Stimulated activated CD4-positive, alpha-beta T cell treated with anti-CD3 and anti-CD28 coated beads, Interleukin-15, amount 100 ng/mL, for 48 hours (primary cell): ENCODE measurements at regions not wholly inside any gene's neighbourhood (a gene's known extent, or its start where the extent isn't known, plus 50 kb on each side); places are given as distances from the start of the nearest gene placed in this dataset.

Experiments used
- DNase-seq, 2 donors: peaks; one replicate each; pipeline ENCODE4 v3.0.0-alpha.2; 2020; ENCODE audit warnings: low read depth in 2 of 2

GRCh38 chr2:64829525-64829924 lies 159.7 kb upstream of the SLC1A4 start:
- DNase-seq, result no peak

GRCh38 chr2:64831134-64831976 lies 157.8 kb upstream of the SLC1A4 start:
- peak; percentile 78 to 89 for DNase-seq

DNA sequence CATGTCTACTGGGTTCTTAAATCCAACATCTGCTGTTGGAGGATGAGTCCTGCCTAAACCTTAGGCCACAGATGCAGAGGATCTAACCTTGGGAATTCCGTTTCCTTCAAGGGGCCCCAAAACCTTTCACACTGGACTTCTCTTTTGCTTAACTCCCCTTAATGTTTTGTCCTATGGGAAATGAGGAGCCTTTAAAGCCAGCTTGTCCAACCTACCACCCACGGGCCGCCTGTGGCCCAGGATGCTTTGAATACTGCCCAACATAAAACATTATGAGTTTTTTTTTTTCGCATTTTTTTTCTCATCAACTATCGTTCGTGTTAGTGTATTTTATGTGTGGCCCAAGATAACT lies 157.2 kb upstream of the SLC1A4 start:
- DNase-seq, result no peak

GRCh38 chr2:64832936-64833335 lies 156.3 kb upstream of the SLC1A4 start:
- no peak for DNase-seq

DNA sequence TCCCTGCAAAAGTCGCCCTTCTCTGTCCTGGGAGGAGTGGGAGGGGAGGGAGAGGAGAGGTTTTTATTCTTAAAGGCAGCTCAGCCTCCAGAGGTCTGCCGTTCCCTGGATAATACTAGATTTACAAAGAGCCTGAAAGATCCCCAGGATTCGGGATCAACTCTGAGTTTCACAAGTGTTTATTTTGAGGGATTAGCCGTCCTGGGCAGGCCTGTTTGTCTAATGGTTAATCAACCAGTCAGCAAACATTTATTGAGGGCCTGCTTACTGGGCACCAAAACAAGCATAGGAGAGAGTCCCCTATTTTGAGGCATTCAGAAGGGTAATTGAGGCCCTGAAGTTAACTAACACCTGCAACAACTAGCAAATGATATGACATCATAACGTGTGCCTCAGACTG lies 152.6 kb upstream of the SLC1A4 start:
- DNase-seq, result no peak

DNA sequence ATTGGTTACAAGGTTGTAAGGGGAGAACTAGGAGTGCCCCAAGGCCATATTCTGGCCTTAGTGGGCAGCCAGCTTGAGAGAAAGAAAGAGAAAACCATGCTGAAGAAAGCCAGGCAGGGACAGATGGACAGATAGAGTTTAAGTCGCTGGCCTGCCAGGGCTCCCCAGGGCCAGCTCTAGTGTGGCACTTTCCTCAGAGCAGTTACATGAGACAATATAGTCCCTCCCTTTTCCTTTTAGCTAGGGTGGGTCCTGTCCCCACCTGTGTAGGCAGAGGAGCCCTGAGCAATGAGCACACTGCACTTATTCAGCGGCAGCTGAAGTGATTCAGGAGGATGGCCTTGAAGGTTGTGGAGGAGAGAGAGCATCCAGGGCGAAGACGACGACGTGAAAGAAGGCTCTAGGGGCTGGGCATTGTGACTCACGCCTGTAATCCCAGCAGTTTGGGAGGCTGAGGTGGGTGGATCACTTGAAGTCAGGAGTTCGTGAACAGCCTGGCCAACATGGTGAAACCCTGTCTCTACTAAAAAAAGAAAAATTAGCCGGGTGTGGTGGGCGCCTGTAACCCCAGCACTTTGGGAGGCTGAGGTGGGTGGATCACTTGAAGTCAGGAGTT lies 152.0 kb upstream of the SLC1A4 start:
- DNase-seq, result no peak

GRCh38 chr2:64837925-64838641 lies 151.1 kb upstream of the SLC1A4 start:
- DNase-seq, result no peak

- no peak for DNase-seq
These were observed 150.4 kb upstream of the SLC1A4 start for GRCh38 chr2:64838817-64839216.

GRCh38 chr2:64839844-64840243 lies 149.4 kb upstream of the SLC1A4 start:
- DNase-seq, result no peak

DNA sequence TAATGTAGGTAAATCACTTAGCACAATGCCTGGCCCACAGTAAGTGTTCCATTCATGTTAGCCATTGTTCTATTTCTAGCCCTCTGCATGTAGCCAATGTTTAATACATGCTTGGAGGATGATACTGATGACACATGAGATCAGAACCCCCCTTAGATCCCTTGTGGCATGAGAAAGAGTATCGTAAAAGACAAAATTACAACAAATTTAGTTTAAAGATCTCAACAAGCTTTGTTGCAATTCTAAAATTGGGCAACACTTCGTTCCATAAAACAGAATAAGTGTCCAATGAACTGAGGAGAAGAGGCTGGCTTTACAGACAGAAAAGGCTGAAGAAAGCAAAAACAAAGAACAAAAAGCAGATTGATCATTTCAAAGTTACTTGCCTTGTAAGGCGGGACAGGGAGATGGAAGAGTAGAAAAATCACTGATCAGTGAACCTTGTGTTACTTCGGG lies 148.7 kb upstream of the SLC1A4 start:
- DNase-seq, result no peak

DNA sequence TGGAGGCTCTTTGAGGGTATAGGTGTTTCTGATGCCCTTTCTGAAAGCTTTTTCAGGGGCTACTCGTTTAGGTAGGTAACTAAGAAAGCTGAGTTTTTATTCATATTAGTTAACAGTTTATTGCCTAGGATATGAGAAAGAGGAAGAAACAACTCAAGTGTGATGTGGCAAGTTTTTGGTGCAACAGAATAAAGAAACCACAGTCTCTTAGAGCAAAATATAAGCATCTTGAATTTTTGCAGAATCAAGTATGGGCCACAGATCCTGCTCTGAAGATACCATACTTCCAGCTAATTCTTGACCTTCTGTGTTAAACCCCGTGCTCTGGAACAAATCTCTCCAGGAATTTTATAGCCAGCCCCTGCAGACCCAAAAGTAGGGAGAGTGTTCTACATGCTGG lies 147.7 kb upstream of the SLC1A4 start:
- no peak for DNase-seq

GRCh38 chr2:64842030-64842429 lies 147.2 kb upstream of the SLC1A4 start:
- DNase-seq, result no peak

- no peak for DNase-seq
These were observed 145.1 kb upstream of the SLC1A4 start for GRCh38 chr2:64844087-64844486.

DNA sequence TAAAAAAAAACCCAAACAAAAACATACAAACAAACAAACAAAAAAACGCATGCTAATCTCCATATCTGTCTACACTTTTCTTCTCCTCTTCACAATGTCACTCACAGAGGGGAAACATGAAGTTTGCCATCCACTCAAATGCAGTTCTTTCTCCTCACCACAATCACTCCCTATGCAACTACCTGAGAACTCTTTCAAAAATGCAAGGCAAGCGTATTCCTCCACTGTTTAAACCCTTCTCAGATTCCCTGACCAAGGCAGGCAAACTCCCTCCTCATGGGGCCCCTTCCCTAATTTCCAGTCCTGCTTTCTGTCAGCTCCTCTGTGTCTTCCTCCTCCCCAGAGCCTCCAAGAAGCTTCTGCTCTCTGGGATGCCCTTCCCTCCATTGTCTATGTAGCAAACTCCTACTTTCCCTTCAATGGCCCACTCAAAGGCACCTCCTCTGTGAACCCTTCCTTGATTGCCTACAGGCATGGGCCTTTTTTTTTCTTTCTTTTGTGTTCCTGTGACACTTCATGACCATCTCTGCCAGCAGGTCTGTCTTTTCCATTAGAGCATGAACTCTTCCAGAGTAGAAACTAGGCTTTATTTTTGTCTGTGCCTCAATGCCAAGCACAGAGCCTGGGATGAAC lies 143.8 kb upstream of the SLC1A4 start:
- no peak for DNase-seq

DNA sequence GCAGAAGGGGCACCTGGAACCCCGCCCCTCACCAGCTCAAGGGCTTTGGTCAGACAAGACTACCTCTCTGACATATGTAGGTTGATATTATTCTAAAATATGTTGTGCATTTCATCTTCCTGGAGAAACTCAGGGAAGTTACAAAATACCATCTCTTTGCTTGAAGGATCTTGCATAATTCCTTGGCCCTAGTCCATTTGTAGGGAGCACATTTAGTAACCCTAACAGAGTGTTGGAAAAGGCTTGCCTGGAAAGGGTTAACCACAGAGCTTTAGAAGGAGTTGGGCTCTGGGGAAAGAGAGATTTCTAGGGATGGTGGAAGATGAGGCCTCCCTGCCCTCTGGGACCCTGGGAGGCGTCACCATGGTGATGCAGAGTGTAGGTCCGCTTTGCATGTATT lies 143.0 kb upstream of the SLC1A4 start:
- DNase-seq, result no peak

DNA sequence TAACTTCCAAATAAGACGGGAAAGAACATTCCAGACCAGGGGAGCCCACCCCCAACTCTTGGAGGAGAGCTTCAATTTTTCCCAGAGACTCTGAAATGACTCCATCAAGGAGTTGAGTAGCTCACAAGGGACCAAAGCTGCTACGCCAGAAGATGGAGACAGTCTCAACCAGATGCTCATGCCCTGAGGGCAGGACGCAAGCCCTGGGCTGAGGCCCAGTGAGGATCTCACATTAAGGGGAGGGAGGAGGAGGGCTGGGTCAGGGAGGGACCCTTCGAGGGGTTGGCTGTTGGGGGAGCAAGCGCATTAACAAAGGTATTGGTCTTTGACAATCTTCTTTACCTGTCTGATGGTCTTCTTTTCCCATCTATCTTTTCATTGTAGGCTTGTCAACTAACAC lies 141.3 kb upstream of the SLC1A4 start:
- DNase-seq, result no peak

- DNase-seq, result no peak
These were observed 140.8 kb upstream of the SLC1A4 start for GRCh38 chr2:64848363-64848762.

DNA sequence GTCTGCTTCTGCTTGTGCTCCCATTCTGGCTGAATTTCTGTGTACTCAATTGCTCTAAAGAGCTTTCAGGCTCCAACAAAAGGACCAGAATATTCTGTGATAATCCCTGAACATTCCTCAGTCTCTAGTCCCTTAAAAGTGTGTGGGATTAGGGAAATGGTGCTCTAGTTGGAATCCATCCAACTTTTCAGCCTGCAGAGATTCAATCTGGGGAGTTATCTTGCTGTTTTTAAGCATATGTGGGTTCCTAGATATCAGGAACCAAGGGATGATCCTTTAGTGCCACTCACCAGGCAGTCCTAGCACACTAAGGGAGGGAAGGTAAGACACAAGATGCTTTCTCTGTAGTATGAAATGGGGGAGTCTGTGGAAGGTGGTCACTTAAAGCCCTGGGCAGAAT lies 140.3 kb upstream of the SLC1A4 start:
- no peak for DNase-seq

DNA sequence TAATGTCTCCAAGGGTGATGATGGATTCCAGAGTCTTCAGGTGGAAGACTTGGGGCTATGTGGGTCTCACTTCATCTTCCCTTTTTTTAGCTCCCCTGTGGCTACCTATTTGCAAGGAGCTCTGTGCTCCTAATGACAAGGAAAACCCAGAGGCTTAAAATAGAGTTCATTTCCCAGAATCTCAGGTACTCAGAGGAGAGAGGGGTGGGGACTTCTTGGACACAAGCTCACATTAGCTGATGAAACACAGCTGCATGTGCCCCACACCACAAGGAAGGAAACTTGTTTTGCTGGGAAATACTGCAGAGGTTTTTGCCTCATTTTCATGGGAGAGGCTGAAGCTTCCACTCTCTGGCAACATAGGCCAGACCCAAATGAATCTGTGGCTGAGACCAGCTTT lies 138.6 kb upstream of the SLC1A4 start:
- DNase-seq, result no peak

DNA sequence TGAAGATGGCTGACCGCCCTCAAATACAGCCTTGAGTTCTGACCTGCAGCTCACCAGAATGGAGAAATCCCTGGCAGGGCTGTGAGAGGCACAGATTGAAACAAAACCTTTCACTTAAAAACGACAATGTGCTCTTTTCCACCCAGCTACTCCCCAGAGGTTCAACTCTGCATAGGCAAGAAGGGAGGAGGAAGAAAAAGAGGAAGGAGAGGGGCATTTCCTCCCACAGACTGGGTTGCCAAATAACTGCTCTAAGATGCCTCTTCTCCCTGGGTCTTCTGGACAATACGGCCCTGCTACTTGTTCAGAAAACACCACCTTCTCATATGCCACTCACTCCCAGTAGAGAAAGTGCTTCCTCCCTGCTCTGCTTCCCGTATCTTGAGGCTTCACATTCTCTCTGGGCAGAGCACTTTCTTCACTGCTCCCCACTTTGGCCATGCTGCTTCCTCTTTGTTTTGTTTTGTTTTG lies 136.4 kb upstream of the SLC1A4 start:
- no peak for DNase-seq

DNA sequence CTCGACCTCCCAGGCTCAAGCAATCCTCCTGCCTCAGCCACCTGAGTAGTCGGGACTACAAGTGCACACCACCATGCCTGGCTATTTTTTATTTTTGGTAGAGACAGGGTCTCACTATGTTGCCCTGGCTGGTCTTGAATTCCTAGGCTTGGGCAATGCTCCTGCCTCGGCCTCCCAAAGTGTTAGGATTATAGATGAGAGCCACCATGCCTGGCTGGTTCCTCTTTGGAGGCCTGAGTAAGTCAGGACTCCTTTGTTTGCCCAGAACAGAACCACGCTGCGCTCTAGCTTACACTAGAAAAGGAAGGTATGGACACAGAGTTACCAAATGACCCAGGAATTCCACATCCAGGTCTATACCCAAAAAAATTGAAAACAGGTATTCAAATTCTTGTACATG lies 135.9 kb upstream of the SLC1A4 start:
- DNase-seq, result no peak

DNA sequence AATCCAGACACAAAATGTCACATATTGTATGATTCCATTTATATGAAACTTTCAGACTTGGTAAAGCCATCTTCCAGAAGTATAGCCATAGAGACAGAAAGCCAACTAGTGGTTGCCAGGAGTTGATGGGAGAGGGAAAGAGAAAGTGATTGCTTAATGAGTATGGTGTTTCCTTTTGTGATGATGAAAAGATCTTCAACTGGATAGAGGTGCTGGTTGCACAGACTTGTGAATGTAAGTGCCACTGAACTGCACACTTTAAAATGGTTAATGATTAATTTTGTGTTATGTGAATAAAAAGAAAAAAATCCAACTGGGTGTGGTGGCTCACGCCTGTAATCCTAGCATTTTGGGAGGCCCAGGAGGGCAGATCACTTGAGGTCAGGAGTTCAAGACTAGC lies 135.3 kb upstream of the SLC1A4 start:
- DNase-seq, result no peak
